ENCODE measurements at regions not wholly inside any gene's neighbourhood (a gene's known extent, or its start where the extent isn't known, plus 50 kb on each side); places are given as distances from the start of the nearest gene placed in this dataset.
"Not testable (repeated sequence)": the region's sequence is repeated elsewhere in the genome, so short reads cannot be mapped to it uniquely, and the experiment has no call there.

GRCh38 chr6:84635081-84635761, 129.2 kb downstream of the TBX18 start:
- DNase-seq: no peak

GRCh38 chr6:84633771-84634170, 130.6 kb downstream of the TBX18 start:
- no peak for DNase-seq

- DNase-seq: not testable (repeated sequence)
Observed at GRCh38 chr6:84626527-84626926, 137.9 kb downstream of the TBX18 start.

GRCh38 chr6:84625506-84625905, 138.9 kb downstream of the TBX18 start:
- no peak for DNase-seq

- DNase-seq: no peak
Observed at GRCh38 chr6:84623956-84624680, 140.3 kb downstream of the TBX18 start.

- DNase-seq: no peak
Observed at GRCh38 chr6:84618836-84619235, 145.6 kb downstream of the TBX18 start.

GRCh38 chr6:84618046-84618752, 146.2 kb downstream of the TBX18 start:
- DNase-seq: no peak

GRCh38 chr6:84615987-84616386, 148.4 kb downstream of the TBX18 start:
- no peak for DNase-seq

- DNase-seq: no peak
Observed at GRCh38 chr6:84615113-84615850, 149.1 kb downstream of the TBX18 start.

- no peak for DNase-seq
Observed at GRCh38 chr6:84606860-84607259, 157.5 kb downstream of the TBX18 start.

- DNase-seq: no peak
Observed at GRCh38 chr6:84605298-84605697, 159.1 kb downstream of the TBX18 start.

- DNase-seq: no peak
Observed at GRCh38 chr6:84601366-84601765, 163.0 kb downstream of the TBX18 start.

- no peak for DNase-seq
Observed at GRCh38 chr6:84599991-84600390, 164.4 kb downstream of the TBX18 start.

- DNase-seq: no peak
Observed at GRCh38 chr6:84597238-84597875, 167.0 kb downstream of the TBX18 start.

- DNase-seq: no peak
Observed at GRCh38 chr6:84596488-84596887, 167.9 kb downstream of the TBX18 start.

- no peak for DNase-seq
Observed at GRCh38 chr6:84588697-84589080, 175.7 kb downstream of the TBX18 start.

- DNase-seq: not testable (repeated sequence)
Observed at GRCh38 chr6:84587994-84588696, 176.3 kb downstream of the TBX18 start.

- not testable (repeated sequence) for DNase-seq
Observed at GRCh38 chr6:84587202-84587940, 177.0 kb downstream of the TBX18 start.

- no peak for DNase-seq
Observed at GRCh38 chr6:84583784-84584183, 180.6 kb downstream of the TBX18 start.

- no peak for DNase-seq
Observed at GRCh38 chr6:84582997-84583396, 181.4 kb downstream of the TBX18 start.

Data from DMS153 (cell line).